Astrocyte of the spinal cord (primary cell): ENCODE measurements at regions not wholly inside any gene's neighbourhood (a gene's known extent, or its start where the extent isn't known, plus 50 kb on each side); places are given as distances from the start of the nearest gene placed in this dataset.

ENCODE experiments used
- DNase-seq: peaks from one replicate; pipeline ENCODE4 v3.0.0; 2011; ENCODE audit warnings: low read depth, low spot score
- H3K4me3 ChIP-seq: 2 replicates; pipeline ENCODE4 v1.5.1; 2011; ENCODE audit warnings: low read depth, mild to moderate bottlenecking, low read length, moderate library complexity
- in situ Hi-C: cut with HindIII; loops from 2 replicates; pipeline ENCODE4 v1.10.0; 2017; ENCODE audit warnings: low sequenced_read_pairs
- TF ChIP-seq, protein P1 (sequence below): IDR thresholded peaks from 2 replicates; pipeline ENCODE4 v1.5.1; 2012; ENCODE audit warnings: low read depth, mild to moderate bottlenecking, low read length, inconsistent platforms

DNA sequence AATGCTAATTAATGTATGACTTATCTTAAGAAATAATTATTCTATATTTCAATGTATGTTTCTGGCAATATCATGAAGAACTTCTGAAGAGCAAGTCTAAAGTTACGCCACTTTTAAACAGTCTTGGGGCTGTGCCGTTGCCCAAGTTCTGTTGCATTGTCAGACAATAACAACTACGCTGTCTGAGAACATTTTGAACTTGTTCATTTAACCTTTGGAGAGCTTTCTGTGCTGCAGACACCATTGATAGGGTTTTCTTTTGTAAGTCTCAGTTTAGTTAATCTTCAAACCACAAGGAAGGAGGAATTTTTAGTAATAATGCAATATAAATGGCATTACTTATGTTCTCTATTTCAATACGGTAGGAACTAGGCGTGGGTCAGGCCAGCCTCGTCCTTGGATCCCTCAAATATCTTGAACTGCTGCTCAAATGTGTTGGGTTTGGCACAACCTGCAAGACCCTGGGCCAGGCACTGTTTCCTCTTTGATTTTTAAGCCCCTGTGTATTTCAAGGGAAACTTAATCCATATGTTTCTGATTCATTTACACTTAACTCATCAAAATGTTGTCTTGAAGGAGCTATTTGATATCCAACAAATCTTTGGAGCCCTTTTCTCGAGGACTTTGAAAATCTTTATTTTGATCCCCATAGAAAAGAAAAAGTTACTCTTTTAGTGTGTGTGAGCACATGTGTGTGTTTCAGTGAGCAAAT, 215.5 kb downstream of the INHBA start:
- TF ChIP-seq, protein P1, sequence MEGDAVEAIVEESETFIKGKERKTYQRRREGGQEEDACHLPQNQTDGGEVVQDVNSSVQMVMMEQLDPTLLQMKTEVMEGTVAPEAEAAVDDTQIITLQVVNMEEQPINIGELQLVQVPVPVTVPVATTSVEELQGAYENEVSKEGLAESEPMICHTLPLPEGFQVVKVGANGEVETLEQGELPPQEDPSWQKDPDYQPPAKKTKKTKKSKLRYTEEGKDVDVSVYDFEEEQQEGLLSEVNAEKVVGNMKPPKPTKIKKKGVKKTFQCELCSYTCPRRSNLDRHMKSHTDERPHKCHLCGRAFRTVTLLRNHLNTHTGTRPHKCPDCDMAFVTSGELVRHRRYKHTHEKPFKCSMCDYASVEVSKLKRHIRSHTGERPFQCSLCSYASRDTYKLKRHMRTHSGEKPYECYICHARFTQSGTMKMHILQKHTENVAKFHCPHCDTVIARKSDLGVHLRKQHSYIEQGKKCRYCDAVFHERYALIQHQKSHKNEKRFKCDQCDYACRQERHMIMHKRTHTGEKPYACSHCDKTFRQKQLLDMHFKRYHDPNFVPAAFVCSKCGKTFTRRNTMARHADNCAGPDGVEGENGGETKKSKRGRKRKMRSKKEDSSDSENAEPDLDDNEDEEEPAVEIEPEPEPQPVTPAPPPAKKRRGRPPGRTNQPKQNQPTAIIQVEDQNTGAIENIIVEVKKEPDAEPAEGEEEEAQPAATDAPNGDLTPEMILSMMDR: no peak
- in situ Hi-C loops: no loop called here
- DNase-seq: no peak
- H3K4me3 ChIP-seq: no peak overlapping the region

DNA sequence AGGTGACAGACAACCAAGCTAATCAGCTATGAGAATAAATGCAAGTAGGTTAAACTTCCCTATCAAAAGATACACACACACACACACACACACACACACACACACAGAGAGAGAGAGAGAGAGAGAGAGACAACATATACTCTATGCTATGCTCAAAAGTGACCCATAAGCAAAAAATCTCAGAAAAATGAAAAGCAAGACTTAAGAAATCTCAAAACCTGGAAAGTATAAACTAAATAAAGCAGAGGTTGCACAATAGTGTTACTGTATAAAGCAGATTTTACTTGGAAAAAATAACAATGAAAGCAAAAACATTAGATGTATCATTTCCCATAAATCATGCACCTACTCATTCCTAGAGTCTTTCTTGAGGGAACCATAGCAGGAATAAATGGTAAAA, 221.5 kb downstream of the INHBA start:
- no peak overlapping the region for H3K4me3 ChIP-seq
- in situ Hi-C loops: no loop called here
- no peak for DNase-seq
- TF ChIP-seq, protein P1: no peak

DNA sequence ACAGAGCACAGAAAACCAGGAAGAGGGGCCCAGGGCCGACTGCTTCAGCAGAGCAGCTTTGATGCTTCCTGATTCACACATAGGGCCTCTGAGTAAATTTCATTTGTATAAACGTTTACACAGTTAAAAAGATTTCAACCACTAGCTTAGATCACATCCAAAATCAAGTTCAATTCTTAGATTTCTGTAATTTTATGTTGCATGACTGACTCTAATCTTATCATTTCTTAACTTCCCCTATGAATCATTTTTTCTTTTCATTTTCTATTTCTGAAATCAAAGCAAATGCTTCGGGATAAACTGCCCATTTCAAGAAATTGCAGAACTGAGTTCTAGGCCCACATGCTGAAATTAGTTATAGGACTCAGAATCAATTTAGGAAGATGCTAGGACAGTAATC, 224.7 kb downstream of the INHBA start:
- TF ChIP-seq, protein P1: no peak
- no peak for DNase-seq
- in situ Hi-C loops: no loop called here
- H3K4me3 ChIP-seq: no peak overlapping the region

DNA sequence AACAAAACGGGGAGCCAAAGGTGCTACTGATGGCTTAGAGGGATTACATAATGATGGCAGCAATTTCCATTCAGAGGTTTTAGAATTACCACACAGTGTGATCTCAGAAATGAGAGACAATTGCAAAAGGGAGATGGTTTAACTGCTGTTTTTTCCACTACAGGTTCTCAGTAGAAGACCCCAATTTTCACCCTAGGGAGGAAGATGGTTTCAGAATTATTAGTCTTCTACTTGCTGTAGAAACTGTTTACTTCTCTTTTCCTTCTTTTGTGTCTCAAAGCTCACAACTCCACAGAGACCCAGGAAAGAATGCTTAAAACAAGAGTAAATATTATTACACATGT, 226.5 kb downstream of the INHBA start:
- in situ Hi-C loops: no loop called here
- TF ChIP-seq, protein P1: no peak
- no peak for DNase-seq

DNA sequence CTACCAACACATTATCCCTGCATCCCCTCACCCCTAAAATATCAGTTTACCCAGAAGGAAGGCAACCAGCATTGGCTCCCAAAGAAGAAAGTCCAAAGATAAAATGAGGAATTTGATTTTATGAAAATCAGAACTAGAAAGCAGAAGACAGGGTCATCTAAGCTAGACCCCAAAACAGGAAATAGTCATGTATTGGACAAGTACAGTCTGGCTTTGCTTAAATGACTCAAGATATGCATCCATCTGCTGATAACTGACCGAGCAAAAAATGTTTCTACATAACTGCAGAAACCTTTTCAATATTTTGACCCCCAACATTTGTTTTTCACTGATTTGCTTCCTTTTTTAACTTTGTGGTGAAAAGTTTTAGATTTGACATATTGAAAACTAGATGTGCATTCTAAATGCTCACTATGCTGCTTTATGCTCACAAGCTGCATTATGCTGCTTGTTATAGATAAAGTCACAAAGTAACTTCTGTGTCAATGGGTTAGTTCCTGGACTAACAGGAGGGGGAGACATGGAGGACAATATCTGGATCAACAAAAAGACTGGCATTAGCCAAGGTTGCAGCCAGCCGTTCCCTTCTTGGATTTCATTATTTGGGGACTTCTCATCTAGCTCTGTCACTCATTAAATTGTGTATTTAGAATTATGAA, 227.0 kb downstream of the INHBA start:
- DNase-seq: no peak
- in situ Hi-C loops: no loop called here
- H3K4me3 ChIP-seq: no peak overlapping the region
- TF ChIP-seq, protein P1: no peak

More for the DNA sequence above, 226.5 kb downstream of the INHBA start:
- no peak overlapping the region for H3K4me3 ChIP-seq

DNA sequence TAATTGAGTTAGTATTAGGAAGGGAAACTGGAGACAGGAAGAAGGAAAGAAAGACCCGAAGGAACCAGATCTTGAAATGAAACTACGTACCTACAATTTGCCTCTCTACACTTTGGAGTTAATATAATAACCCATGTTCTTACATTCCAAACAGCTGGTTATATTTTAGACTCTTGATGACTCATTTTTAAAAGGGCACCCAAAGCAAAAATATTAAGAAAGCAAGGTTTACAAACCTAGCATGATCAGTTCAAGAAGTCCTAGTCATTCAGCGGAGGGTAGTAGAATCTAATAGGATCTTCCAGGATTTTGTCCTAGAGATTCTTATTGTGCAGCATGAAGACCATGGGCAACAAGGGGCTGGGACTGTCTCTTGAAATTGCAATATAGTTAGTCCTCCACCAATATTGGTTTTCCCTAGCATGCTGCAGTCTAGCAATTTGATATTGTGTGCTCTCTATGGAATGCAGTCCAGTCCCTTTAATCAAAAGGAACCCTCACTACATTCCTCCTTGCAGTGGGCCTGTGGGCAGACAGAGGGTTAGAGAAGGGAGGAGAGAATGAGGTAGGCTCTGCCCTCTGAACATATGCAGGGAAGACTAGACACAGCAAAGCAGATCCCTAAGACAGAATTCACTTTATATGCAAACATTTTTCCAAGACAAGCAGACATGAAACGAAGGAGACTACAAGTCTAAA, 230.3 kb downstream of the INHBA start:
- peak; percentile 47 for DNase-seq
- TF ChIP-seq, protein P1: no peak
- in situ Hi-C loops: no loop called here
- H3K4me3 ChIP-seq: no peak overlapping the region
